ENCODE measurements at regions not wholly inside any gene's neighbourhood (a gene's known extent, or its start where the extent isn't known, plus 50 kb on each side); places are given as distances from the start of the nearest gene placed in this dataset.
"Not testable (repeated sequence)": the region's sequence is repeated elsewhere in the genome, so short reads cannot be mapped to it uniquely, and the experiment has no call there.

GRCh38 chr1:99444211-99444927, 180.1 kb downstream of the PLPPR4 start:
- not testable (repeated sequence) for DNase-seq (ENCODE audit: low spot score)

GRCh38 chr1:99445071-99445470, 180.8 kb downstream of the PLPPR4 start:
- no peak for DNase-seq (ENCODE audit: low spot score)

- no peak for DNase-seq (ENCODE audit: low spot score)
Measured at GRCh38 chr1:99445486-99445885, 181.2 kb downstream of the PLPPR4 start.

GRCh38 chr1:99447721-99448120, 183.4 kb downstream of the PLPPR4 start:
- no peak for DNase-seq (ENCODE audit: low spot score)

- DNase-seq (ENCODE audit: low spot score): no peak
Measured at GRCh38 chr1:99455760-99456159, 190.2 kb upstream of the PALMD start.

- no peak for DNase-seq (ENCODE audit: low spot score)
Measured at GRCh38 chr1:99456536-99456935, 189.4 kb upstream of the PALMD start.

- DNase-seq (ENCODE audit: low spot score): no peak
Measured at GRCh38 chr1:99457381-99458165, 188.3 kb upstream of the PALMD start.

- no peak for DNase-seq (ENCODE audit: low spot score)
Measured at GRCh38 chr1:99461499-99461898, 184.4 kb upstream of the PALMD start.

GRCh38 chr1:99464738-99465137, 181.2 kb upstream of the PALMD start:
- no peak for DNase-seq (ENCODE audit: low spot score)

- DNase-seq (ENCODE audit: low spot score): no peak
Measured at GRCh38 chr1:99465176-99465900, 180.6 kb upstream of the PALMD start.

GRCh38 chr1:99467645-99468044, 178.3 kb upstream of the PALMD start:
- DNase-seq (ENCODE audit: low spot score): no peak

GRCh38 chr1:99469550-99469971, 176.4 kb upstream of the PALMD start:
- DNase-seq (ENCODE audit: low spot score): no peak

GRCh38 chr1:99472893-99473292, 173.0 kb upstream of the PALMD start:
- no peak for DNase-seq (ENCODE audit: low spot score)

- DNase-seq (ENCODE audit: low spot score): no peak
Measured at GRCh38 chr1:99474350-99474893, 171.5 kb upstream of the PALMD start.

GRCh38 chr1:99476058-99476457, 169.9 kb upstream of the PALMD start:
- DNase-seq (ENCODE audit: low spot score): no peak

GRCh38 chr1:99481391-99481996, 164.4 kb upstream of the PALMD start:
- peak; percentile 45 for DNase-seq (ENCODE audit: low spot score)

GRCh38 chr1:99482286-99482685, 163.6 kb upstream of the PALMD start:
- no peak for DNase-seq (ENCODE audit: low spot score)

GRCh38 chr1:99482750-99483149, 163.2 kb upstream of the PALMD start:
- no peak for DNase-seq (ENCODE audit: low spot score)

GRCh38 chr1:99490031-99490430, 155.9 kb upstream of the PALMD start:
- DNase-seq (ENCODE audit: low spot score): no peak

- no peak for DNase-seq (ENCODE audit: low spot score)
Measured at GRCh38 chr1:99496067-99496466, 149.8 kb upstream of the PALMD start.

GRCh38 chr1:99497690-99498089, 148.2 kb upstream of the PALMD start:
- DNase-seq (ENCODE audit: low spot score): no peak

- no peak for DNase-seq (ENCODE audit: low spot score)
Measured at GRCh38 chr1:99500541-99500940, 145.4 kb upstream of the PALMD start.

Data from CD4-positive, alpha-beta T cell treated with Interleukin-2 at 100 ng/mL for 4 hours (primary cell).